Progenitor cell of endocrine pancreas (in vitro differentiated cells): ENCODE measurements at regions not wholly inside any gene's neighbourhood (a gene's known extent, or its start where the extent isn't known, plus 50 kb on each side); places are given as distances from the start of the nearest gene placed in this dataset.

Source experiments
- DNase-seq: peaks from one replicate; pipeline ENCODE4 v3.0.0; 2021; ENCODE audit warnings: low spot score; ENCODE audit not compliant: unreplicated experiment
- H3K27ac Mint-ChIP-seq: 2 replicates; pipeline ENCODE4 v1.8.0; 2021; ENCODE audit warnings: mild to moderate bottlenecking, moderate library complexity, mixed read lengths
- H3K27me3 Mint-ChIP-seq: 2 replicates; pipeline ENCODE4 v1.8.0; 2021; ENCODE audit warnings: mixed read lengths
- H3K36me3 Mint-ChIP-seq: 2 replicates; pipeline ENCODE4 v1.8.0; 2022; ENCODE audit warnings: mixed read lengths; ENCODE audit not compliant: insufficient read depth
- H3K4me1 Mint-ChIP-seq: 2 replicates; pipeline ENCODE4 v1.8.0; 2021; ENCODE audit warnings: low read depth, mixed read lengths
- H3K4me3 Mint-ChIP-seq: 2 replicates; pipeline ENCODE4 v1.8.0; 2021; ENCODE audit warnings: low read depth, mild to moderate bottlenecking, moderate library complexity, mixed read lengths
- H3K9me3 Mint-ChIP-seq: 2 replicates; pipeline ENCODE4 v1.8.0; 2021; ENCODE audit warnings: low read depth, mixed read lengths
- CTCF ChIP-seq: fragments of 200-600 bp; sonication (generic); IDR thresholded peaks from one replicate; pipeline ENCODE4 v1.5.0; 2021; ENCODE audit warnings: antibody characterized with exemption, mild to moderate bottlenecking; ENCODE audit not compliant: unreplicated experiment

DNA sequence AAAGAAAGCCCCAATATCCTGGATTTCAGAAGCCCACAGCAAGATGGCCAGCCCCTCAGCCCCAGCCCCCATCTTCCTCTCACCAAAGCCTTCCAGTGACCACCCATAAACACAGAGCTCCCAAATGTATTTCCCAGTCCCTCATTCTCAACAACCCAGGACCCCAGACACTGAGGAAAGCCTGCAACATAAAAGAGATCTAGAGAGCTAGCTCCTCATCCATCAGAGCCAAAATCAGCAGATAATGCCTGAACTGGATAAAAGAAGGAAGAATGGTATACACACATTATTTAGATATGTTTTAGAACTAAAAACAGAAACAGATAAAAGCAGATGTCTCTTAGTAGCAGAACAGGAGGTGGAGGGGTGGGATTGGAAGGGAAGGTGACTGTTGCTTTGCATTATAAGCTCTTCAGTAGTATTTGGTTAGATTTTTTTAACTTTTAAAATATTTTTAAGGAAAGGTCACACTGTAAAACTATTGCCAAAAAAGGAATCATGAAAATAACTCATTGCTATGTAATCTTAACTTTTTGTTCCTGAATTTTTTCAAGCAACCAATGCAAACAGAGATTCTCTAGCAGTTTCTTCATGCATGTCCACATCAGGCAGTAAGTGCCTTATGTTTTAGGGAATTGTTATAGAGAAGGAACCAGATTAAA lies 144.2 kb upstream of the PKDCC start:
- no peak overlapping the region for H3K4me3 Mint-ChIP-seq
- no peaks in the 10 kb centered on the region for H3K27me3 Mint-ChIP-seq

GRCh38 chr2:41904459-41904858 lies 143.4 kb upstream of the PKDCC start:
- no peak overlapping the region for H3K27ac Mint-ChIP-seq
- H3K27me3 Mint-ChIP-seq: no peaks in the 10 kb centered on the region
- no peaks in the 10 kb centered on the region for H3K36me3 Mint-ChIP-seq
- TF ChIP-seq CTCF: no peak
- no peaks in the 10 kb centered on the region for H3K9me3 Mint-ChIP-seq
- peaks cover 25% of the 10 kb centered on the region for H3K4me1 Mint-ChIP-seq
- DNase-seq: no peak
- no peak overlapping the region for H3K4me3 Mint-ChIP-seq

More for the DNA sequence above, 144.2 kb upstream of the PKDCC start:
- no peak for TF ChIP-seq CTCF
- Mint-ChIP-seq H3K4me1 (peaks cover 28% of the 10 kb centered on the region), H3K27ac (no peak overlapping the region), H3K9me3 (no peaks in the 10 kb centered on the region), H3K36me3 (no peaks in the 10 kb centered on the region)
- DNase-seq: no peak

DNA sequence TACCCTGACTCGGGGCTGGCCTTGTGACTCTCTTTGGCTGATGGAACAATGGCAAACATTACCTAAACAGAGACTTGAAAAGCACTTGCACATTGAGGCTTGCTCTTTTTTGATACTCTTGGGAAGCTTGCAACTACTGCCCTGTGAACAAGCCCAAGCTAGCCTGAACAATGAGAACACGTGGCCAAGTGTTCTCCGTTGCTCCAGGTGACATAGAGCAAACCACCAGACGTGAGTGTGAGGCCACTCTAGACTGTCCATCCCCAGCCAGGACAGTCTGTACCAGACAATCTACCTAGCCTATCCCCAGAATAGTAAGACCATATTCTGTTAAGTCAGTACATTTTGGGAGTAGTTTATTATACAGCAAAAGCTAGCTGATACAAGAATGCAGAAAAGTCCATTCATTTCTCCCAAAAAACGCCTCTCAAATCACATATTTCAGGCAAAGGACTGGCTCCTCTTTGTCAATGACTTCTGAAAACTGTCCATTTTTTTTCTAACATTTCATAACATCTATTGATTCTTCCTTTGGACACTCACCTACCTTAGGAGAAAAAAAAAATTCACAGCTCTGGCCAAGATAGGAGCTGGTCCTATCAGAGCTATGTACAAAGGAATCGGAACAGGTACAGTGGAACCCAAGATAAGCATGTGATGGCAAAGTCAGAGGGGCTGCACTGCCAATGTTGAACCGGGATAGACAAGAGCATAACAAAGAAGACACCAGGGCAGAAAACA lies 142.1 kb upstream of the PKDCC start:
- no peak for DNase-seq
- Mint-ChIP-seq H3K4me1 (peaks cover 29% of the 10 kb centered on the region), H3K9me3 (no peaks in the 10 kb centered on the region), H3K36me3 (no peaks in the 10 kb centered on the region), H3K4me3 (no peak overlapping the region), H3K27me3 (peaks cover 3% of the 10 kb centered on the region), H3K27ac (no peak overlapping the region)
- TF ChIP-seq CTCF: no peak

DNA sequence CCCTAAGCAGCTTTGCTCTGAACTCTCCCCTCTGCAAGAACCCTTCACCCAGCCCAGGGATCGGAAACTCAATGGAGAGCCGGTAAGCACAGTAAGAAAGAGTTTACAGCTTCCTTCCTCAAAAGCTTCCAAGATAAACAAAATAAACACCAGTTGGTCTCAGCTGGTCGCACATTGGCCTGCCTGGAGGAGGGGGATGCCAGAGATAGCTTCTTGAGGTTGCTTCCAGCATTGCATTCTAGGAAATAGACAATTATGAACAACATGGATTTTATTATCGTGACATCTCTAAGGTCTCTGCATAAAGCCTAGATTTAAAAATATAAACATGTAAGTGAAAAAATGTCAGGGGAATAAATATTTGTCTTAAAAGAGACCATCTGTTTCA lies 141.5 kb upstream of the PKDCC start:
- H3K27ac Mint-ChIP-seq: no peak overlapping the region
- H3K36me3 Mint-ChIP-seq: no peaks in the 10 kb centered on the region
- TF ChIP-seq CTCF: no peak
- no peak overlapping the region for H3K4me3 Mint-ChIP-seq
- H3K9me3 Mint-ChIP-seq: no peaks in the 10 kb centered on the region
- DNase-seq: no peak
- peaks cover 29% of the 10 kb centered on the region for H3K4me1 Mint-ChIP-seq
- H3K27me3 Mint-ChIP-seq: peaks cover 3% of the 10 kb centered on the region

- Mint-ChIP-seq H3K36me3 (no peaks in the 10 kb centered on the region), H3K4me1 (peaks cover 29% of the 10 kb centered on the region), H3K4me3 (no peak overlapping the region), H3K9me3 (no peaks in the 10 kb centered on the region), H3K27ac (no peak overlapping the region), H3K27me3 (peaks cover 3% of the 10 kb centered on the region)
- TF ChIP-seq CTCF: no peak
- DNase-seq: no peak
These were observed 140.7 kb upstream of the PKDCC start for GRCh38 chr2:41907141-41907540.
